Parathyroid adenoma (tissue), 2 donors: ENCODE measurements at regions not wholly inside any gene's neighbourhood (a gene's known extent, or its start where the extent isn't known, plus 50 kb on each side); places are given as distances from the start of the nearest gene placed in this dataset.

Experiments
- H2AFZ ChIP-seq: fragments of 300-600 bp; sonication (generic); one replicate; pipeline ENCODE4 v1.7.0; 2017; ENCODE audit warnings: antibody characterized with exemption, mild to moderate bottlenecking
- H3K27ac ChIP-seq: fragments of 300-600 bp; sonication (generic); one replicate; pipeline ENCODE4 v1.7.0; 2017
- H3K27me3 ChIP-seq: fragments of 300-600 bp; sonication (generic); one replicate; pipeline ENCODE4 v1.7.0; 2017; ENCODE audit warnings: low read length; ENCODE audit not compliant: control insufficient read depth, insufficient read depth
- H3K36me3 ChIP-seq: fragments of 300-600 bp; sonication (generic); one replicate; pipeline ENCODE4 v1.7.0; 2017; ENCODE audit warnings: low read length; ENCODE audit not compliant: control insufficient read depth, insufficient read depth
- H3K4me1 ChIP-seq: fragments of 300-600 bp; sonication (generic); one replicate; pipeline ENCODE4 v1.7.0; 2017; ENCODE audit warnings: control low read depth
- H3K4me2 ChIP-seq: fragments of 300-600 bp; sonication (generic); one replicate; pipeline ENCODE4 v1.7.0; 2017; ENCODE audit warnings: low read length
- H3K4me3 ChIP-seq: fragments of 300-600 bp; sonication (generic); one replicate; pipeline ENCODE4 v1.7.0; 2017; ENCODE audit warnings: low read depth, low read length
- H3K79me2 ChIP-seq: fragments of 300-600 bp; sonication (generic); one replicate; pipeline ENCODE4 v1.7.0; 2017; ENCODE audit warnings: control low read depth
- H3K9ac ChIP-seq: fragments of 300-600 bp; sonication (generic); one replicate; pipeline ENCODE4 v1.7.0; 2017; ENCODE audit warnings: mild to moderate bottlenecking
- H3K9me3 ChIP-seq: fragments of 300-600 bp; sonication (generic); one replicate; pipeline ENCODE4 v1.7.0; 2017; ENCODE audit warnings: low read length; ENCODE audit not compliant: control insufficient read depth
- TF ChIP-seq, protein P1 (sequence below): fragments of 300-600 bp; sonication (generic); IDR thresholded peaks from one replicate; pipeline ENCODE4 v1.7.0; 2017; ENCODE audit warnings: antibody characterized with exemption, mild to moderate bottlenecking
- donor health status: primary hyperparathyroidism.

DNA sequence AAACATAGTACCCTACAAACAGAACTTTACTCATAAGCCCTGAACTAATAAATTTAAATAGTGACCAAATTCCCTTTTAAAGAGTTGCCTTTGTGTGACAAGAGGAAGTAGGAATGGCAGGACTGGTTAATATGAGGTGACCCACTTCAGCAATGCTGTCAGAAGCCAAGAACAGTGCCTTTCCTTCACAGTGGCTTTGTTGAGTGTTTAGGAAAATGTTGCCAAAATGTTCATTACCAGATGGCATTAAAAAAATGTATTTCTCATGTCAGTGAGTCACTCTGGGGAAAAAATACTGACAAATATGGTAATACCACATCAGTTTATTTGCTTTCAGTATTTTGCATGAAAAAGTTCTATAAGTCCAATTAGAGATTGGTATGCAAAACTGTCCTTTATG is 103.3 kb downstream of the DIRAS2 start:
- H3K36me3 ChIP-seq = no peaks in the 10 kb centered on the region
- H3K4me2 ChIP-seq = no peak overlapping the region
- H3K27me3 ChIP-seq = no peaks in the 10 kb centered on the region

DNA sequence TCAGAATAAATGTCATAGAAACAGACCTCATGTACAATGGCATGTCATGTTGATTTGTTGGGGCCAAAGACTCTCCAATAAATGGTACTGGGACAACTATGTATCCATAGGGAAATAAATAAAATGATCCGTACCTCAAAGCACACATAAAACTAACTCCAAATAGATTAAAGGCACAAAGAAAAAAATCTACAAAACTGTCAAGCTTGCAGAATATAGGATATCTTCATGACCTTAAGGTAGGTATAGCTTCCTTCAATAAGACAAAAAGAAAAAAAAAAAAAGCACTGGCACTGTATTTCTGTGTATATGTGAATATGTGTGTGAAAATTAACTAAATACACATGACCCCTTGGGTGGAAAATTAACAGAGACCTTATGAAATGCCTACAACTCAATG is 101.9 kb downstream of the DIRAS2 start:
- no peaks in the 10 kb centered on the region for H3K36me3 ChIP-seq
- no peak overlapping the region for H3K4me3 ChIP-seq
- no peak overlapping the region for H3K27ac ChIP-seq
- no peak overlapping the region for H3K4me2 ChIP-seq
- TF ChIP-seq, protein P1, sequence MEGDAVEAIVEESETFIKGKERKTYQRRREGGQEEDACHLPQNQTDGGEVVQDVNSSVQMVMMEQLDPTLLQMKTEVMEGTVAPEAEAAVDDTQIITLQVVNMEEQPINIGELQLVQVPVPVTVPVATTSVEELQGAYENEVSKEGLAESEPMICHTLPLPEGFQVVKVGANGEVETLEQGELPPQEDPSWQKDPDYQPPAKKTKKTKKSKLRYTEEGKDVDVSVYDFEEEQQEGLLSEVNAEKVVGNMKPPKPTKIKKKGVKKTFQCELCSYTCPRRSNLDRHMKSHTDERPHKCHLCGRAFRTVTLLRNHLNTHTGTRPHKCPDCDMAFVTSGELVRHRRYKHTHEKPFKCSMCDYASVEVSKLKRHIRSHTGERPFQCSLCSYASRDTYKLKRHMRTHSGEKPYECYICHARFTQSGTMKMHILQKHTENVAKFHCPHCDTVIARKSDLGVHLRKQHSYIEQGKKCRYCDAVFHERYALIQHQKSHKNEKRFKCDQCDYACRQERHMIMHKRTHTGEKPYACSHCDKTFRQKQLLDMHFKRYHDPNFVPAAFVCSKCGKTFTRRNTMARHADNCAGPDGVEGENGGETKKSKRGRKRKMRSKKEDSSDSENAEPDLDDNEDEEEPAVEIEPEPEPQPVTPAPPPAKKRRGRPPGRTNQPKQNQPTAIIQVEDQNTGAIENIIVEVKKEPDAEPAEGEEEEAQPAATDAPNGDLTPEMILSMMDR = no peak
- no peaks in the 10 kb centered on the region for H3K4me1 ChIP-seq
- no peaks in the 10 kb centered on the region for H3K9me3 ChIP-seq
- no peaks in the 10 kb centered on the region for H3K27me3 ChIP-seq
- H3K9ac ChIP-seq = no peak overlapping the region
- no peaks in the 10 kb centered on the region for H3K79me2 ChIP-seq
- H2AFZ ChIP-seq = no peak overlapping the region

More for the DNA sequence above, 103.3 kb downstream of the DIRAS2 start:
- TF ChIP-seq, protein P1 = no peak
- H3K4me3 ChIP-seq = no peak overlapping the region
- H2AFZ ChIP-seq = no peak overlapping the region
- no peak overlapping the region for H3K9ac ChIP-seq
- H3K9me3 ChIP-seq = no peaks in the 10 kb centered on the region
- no peak overlapping the region for H3K27ac ChIP-seq
- H3K4me1 ChIP-seq = no peaks in the 10 kb centered on the region
- H3K79me2 ChIP-seq = no peaks in the 10 kb centered on the region

DNA sequence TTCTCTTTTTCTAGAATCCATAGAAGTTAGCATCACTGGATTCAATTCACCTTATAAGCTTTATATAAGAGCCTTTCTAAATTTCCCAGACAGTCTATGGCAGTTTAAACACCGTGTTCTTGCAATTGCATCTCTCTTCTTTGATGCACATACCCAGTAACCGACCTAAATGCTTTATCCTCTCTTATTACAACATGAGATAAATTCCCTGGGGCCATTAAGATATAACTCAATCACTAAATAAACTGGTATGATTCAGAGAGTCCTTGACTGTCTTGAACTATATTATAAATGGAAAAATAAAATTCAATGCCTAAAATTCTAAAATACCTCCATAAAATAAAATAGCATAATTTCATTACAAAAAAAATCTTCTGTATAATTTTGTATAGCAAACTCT is 98.1 kb downstream of the DIRAS2 start:
- Histone ChIP-seq H3K9ac (no peak overlapping the region), H3K27me3 (no peaks in the 10 kb centered on the region), H3K9me3 (no peaks in the 10 kb centered on the region), H3K27ac (no peak overlapping the region), H3K79me2 (no peaks in the 10 kb centered on the region), H3K36me3 (no peaks in the 10 kb centered on the region), H3K4me3 (no peak overlapping the region), H3K4me1 (no peaks in the 10 kb centered on the region), H2AFZ (no peak overlapping the region), H3K4me2 (no peak overlapping the region)
- TF ChIP-seq, protein P1 = no peak

DNA sequence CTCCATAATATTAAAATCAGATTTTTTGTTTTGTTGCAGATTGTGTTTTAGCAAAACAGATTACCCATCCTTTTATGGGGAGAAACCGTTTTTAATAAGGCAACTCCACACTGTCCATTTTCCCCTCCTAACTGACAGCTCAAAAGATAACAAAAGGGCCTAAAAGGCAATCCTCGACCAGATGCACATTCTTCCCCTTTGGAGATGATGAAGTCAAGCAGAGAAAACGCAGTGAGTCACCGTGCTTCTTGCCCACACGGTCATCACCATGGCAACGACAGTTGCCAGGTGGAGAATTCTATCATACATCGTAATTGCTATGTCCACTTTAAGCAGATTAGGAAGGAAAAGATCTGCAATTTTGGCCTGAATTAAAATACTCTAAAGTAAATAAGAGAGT is 96.4 kb downstream of the DIRAS2 start:
- Histone ChIP-seq H3K36me3 (no peaks in the 10 kb centered on the region), H2AFZ (no peak overlapping the region), H3K4me1 (no peaks in the 10 kb centered on the region), H3K79me2 (no peaks in the 10 kb centered on the region), H3K9me3 (no peaks in the 10 kb centered on the region), H3K27me3 (no peaks in the 10 kb centered on the region), H3K27ac (no peak overlapping the region), H3K4me3 (no peak overlapping the region), H3K9ac (no peak overlapping the region), H3K4me2 (no peak overlapping the region)
- TF ChIP-seq, protein P1 = no peak

DNA sequence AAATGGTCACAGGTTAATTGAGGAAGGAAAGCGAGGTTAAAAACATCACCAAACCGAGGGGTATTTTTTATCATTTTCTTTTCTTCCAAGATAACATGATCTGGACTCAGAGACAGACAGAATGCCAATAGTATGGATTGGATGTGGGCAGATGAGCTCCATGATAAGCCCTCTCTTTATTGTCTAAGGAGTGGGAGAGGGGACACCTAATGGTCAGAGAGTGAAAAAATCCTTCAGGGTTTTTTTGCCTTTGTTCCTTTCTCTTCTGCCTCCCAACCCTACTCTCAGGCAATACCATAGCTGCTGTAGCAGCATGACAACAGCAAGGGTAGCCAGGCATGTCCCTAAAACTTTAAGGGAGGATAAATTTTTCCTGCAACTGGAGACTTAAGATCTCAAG is 94.7 kb downstream of the DIRAS2 start:
- H3K4me3 ChIP-seq = no peak overlapping the region
- H3K9ac ChIP-seq = no peak overlapping the region
- no peaks in the 10 kb centered on the region for H3K9me3 ChIP-seq
- no peak overlapping the region for H2AFZ ChIP-seq
- H3K4me2 ChIP-seq = no peak overlapping the region
- no peak overlapping the region for H3K27ac ChIP-seq
- no peaks in the 10 kb centered on the region for H3K79me2 ChIP-seq
- no peaks in the 10 kb centered on the region for H3K36me3 ChIP-seq
- TF ChIP-seq, protein P1 = peak; percentile 9
- no peaks in the 10 kb centered on the region for H3K27me3 ChIP-seq
- H3K4me1 ChIP-seq = no peaks in the 10 kb centered on the region
